Liver (tissue), 8 donors: ENCODE measurements at regions not wholly inside any gene's neighbourhood (a gene's known extent, or its start where the extent isn't known, plus 50 kb on each side); places are given as distances from the start of the nearest gene placed in this dataset.

ENCODE experiments used
- DNase-seq: peaks from one replicate; pipeline ENCODE4 v3.0.0-alpha.2; 2017; ENCODE audit warnings: low spot score
- H3K27ac ChIP-seq, 2 donors: one replicate each; pipeline ENCODE4 v1.7.0; 2013; ENCODE audit warnings: inconsistent platforms in 2 of 2, low read length in 2 of 2, control low read depth in 1 of 2, low read depth in 1 of 2, mild to moderate bottlenecking in 1 of 2
- H3K27me3 ChIP-seq, 4 donors: one replicate each; pipeline versions ENCODE4 v1.6.1 to v1.7.0; 2013; ENCODE audit warnings: low read length in 3 of 4, inconsistent platforms in 1 of 4, mild to moderate bottlenecking in 1 of 4, moderate library complexity in 1 of 4; ENCODE audit not compliant: control insufficient read depth in 4 of 4, insufficient read depth in 4 of 4
- H3K36me3 ChIP-seq, 4 donors: one replicate each; pipeline versions ENCODE4 v1.6.1 to v1.7.0; 2013; ENCODE audit warnings: low read length in 3 of 4, mild to moderate bottlenecking in 3 of 4, low read depth in 1 of 4, moderate library complexity in 1 of 4; ENCODE audit not compliant: control insufficient read depth in 4 of 4, insufficient read depth in 3 of 4
- H3K4me1 ChIP-seq, 4 donors: one replicate each; pipeline versions ENCODE4 v1.6.1 to v1.7.0; 2013; ENCODE audit warnings: low read length in 3 of 4, mild to moderate bottlenecking in 3 of 4, moderate library complexity in 1 of 4; ENCODE audit not compliant: control insufficient read depth in 4 of 4, insufficient read depth in 4 of 4
- H3K4me3 ChIP-seq, 3 donors: one replicate each; pipeline versions ENCODE4 v1.6.1 to v1.7.0; 2013; ENCODE audit warnings: low read length in 3 of 3, control low read depth in 1 of 3, low read depth in 1 of 3, mild to moderate bottlenecking in 1 of 3
- H3K9ac ChIP-seq, 2 donors: one replicate each; pipeline ENCODE4 v1.7.0; 2013; ENCODE audit warnings: low read length in 2 of 2, mild to moderate bottlenecking in 2 of 2, moderate library complexity in 2 of 2, control low read depth in 1 of 2, low read depth in 1 of 2
- H3K9me3 ChIP-seq, 4 donors: one replicate each; pipeline versions ENCODE4 v1.6.1 to v1.7.0; 2013; ENCODE audit warnings: low read length in 3 of 4; ENCODE audit not compliant: control insufficient read depth in 4 of 4
- ATF3 ChIP-seq: IDR thresholded peaks from 2 replicates; pipeline ENCODE4 v1.6.1; 2016; ENCODE audit warnings: antibody characterized with exemption
- CTCF ChIP-seq: fragments of 150-350 bp; IDR thresholded peaks from 2 replicates; pipeline ENCODE4 v1.5.1; 2017; ENCODE audit warnings: improper control_type of control experiment, low read depth, low read length; ENCODE audit not compliant: missing input control
- EGR1 ChIP-seq, 2 donors: IDR thresholded peaks; 2 replicates each; pipeline ENCODE4 v1.6.1; 2016 to 2018; ENCODE audit warnings: antibody characterized with exemption in 2 of 2, low read depth in 2 of 2
- FOXA1 ChIP-seq: IDR thresholded peaks from 2 replicates; pipeline ENCODE4 v1.6.1; 2016; ENCODE audit warnings: antibody characterized with exemption
- FOXA2 ChIP-seq: IDR thresholded peaks from 2 replicates; pipeline ENCODE4 v1.6.1; 2016; ENCODE audit warnings: antibody characterized with exemption
- GABPA ChIP-seq, 2 donors: IDR thresholded peaks in 1 of 2; conservative IDR thresholded peaks in 1 of 2; 2 replicates each; pipeline ENCODE4 v1.6.1; 2016; ENCODE audit warnings: antibody characterized with exemption in 2 of 2, mild to moderate bottlenecking in 1 of 2, moderate library complexity in 1 of 2
- HNF4A ChIP-seq, 2 donors: conservative IDR thresholded peaks; 2 replicates each; pipeline ENCODE4 v1.6.1; 2016; ENCODE audit warnings: antibody characterized with exemption in 2 of 2, mild to moderate bottlenecking in 2 of 2
- HNF4G ChIP-seq: IDR thresholded peaks from 2 replicates; pipeline ENCODE4 v1.6.1; 2016; ENCODE audit warnings: antibody characterized with exemption
- JUND ChIP-seq, 2 donors: IDR thresholded peaks; 2 replicates each; pipeline ENCODE4 v1.6.1; 2016; ENCODE audit warnings: antibody characterized with exemption in 2 of 2
- MAX ChIP-seq: IDR thresholded peaks from 2 replicates; pipeline ENCODE4 v1.6.1; 2016; ENCODE audit warnings: antibody characterized with exemption
- NR2F2 ChIP-seq: IDR thresholded peaks from 2 replicates; pipeline ENCODE4 v1.6.1; 2016; ENCODE audit warnings: antibody characterized with exemption
- RAD21 ChIP-seq, 2 donors: IDR thresholded peaks; 2 replicates each; pipeline ENCODE4 v1.6.1; 2016; ENCODE audit warnings: antibody characterized with exemption in 2 of 2, mild to moderate bottlenecking in 2 of 2
- REST ChIP-seq: IDR thresholded peaks from 2 replicates; pipeline ENCODE4 v1.6.1; 2016; ENCODE audit warnings: antibody characterized with exemption, mild to moderate bottlenecking
- RXRA ChIP-seq, 2 donors: IDR thresholded peaks; 2 replicates each; pipeline ENCODE4 v1.6.1; 2017 to 2018; ENCODE audit warnings: antibody characterized with exemption in 2 of 2, mild to moderate bottlenecking in 1 of 2
- SP1 ChIP-seq: IDR thresholded peaks from 2 replicates; pipeline ENCODE4 v1.6.1; 2018; ENCODE audit warnings: antibody characterized with exemption, mild to moderate bottlenecking
- TAF1 ChIP-seq: conservative IDR thresholded peaks from 2 replicates; pipeline ENCODE4 v1.6.1; 2016; ENCODE audit warnings: antibody characterized with exemption, mild to moderate bottlenecking
- YY1 ChIP-seq: IDR thresholded peaks from 2 replicates; pipeline ENCODE4 v1.6.1; 2016; ENCODE audit warnings: antibody characterized with exemption, mild to moderate bottlenecking
- ZBTB33 ChIP-seq: IDR thresholded peaks from 2 replicates; pipeline ENCODE4 v1.6.1; 2016; ENCODE audit warnings: antibody characterized with exemption
- WGBS: extraction: QIAGEN DNeasy Blood & Tissue Kit; methylation state at CpG from one replicate; pipeline ENCODE4 v1.1.7; 2013; 5-methylcytosine and 5-hydroxymethylcytosine counted together
- donor health status: healthy.
- donor health status: healthy.
- donor health status: healthy.
- donor health status: healthy.
- donor health status: healthy.

- no peak overlapping the region for H3K9ac ChIP-seq
- H3K27me3 ChIP-seq: no peaks in the 10 kb centered on the region
- no peak overlapping the region for H3K4me3 ChIP-seq
- WGBS: 73% methylated on average over 7 of the region's 7 CpGs
- no peak overlapping the region for H3K27ac ChIP-seq
- DNase-seq: no peak
- no peaks in the 10 kb centered on the region for H3K9me3 ChIP-seq
- TF ChIP-seq FOXA1 (no peak), REST (no peak), GABPA (IDR thresholded peaks at IDR 0.05 in 1 of 2, conservative IDR thresholded peaks at IDR 0.05 in 1 of 2) (no peak), TAF1 (no peak), JUND (IDR thresholded peaks at IDR 0.05) (no peak), NR2F2 (no peak), EGR1 (IDR thresholded peaks at IDR 0.05; ENCODE audit: low read depth in 2 of 2) (no peak), HNF4A (conservative IDR thresholded peaks at IDR 0.05) (no peak), ATF3 (no peak), ZBTB33 (no peak), RAD21 (IDR thresholded peaks at IDR 0.05) (no peak)
- no peaks in the 10 kb centered on the region for H3K36me3 ChIP-seq
- H3K4me1 ChIP-seq: no peaks in the 10 kb centered on the region
These were observed 491.8 kb downstream of the ANXA1 start for GRCh38 chr9:73643379-73644013.

GRCh38 chr9:73647560-73647959 is 495.9 kb downstream of the ANXA1 start:
- Histone ChIP-seq H3K9ac (no peak overlapping the region), H3K27ac (no peak overlapping the region), H3K27me3 (no peaks in the 10 kb centered on the region), H3K4me3 (no peak overlapping the region), H3K4me1 (no peaks in the 10 kb centered on the region), H3K9me3 (no peaks in the 10 kb centered on the region), H3K36me3 (no peaks in the 10 kb centered on the region)
- WGBS: 93% methylated on average over 13 of the region's 13 CpGs
- DNase-seq: no peak
- TF ChIP-seq RXRA (IDR thresholded peaks at IDR 0.05) (no peak), TAF1 (no peak), FOXA2 (no peak), RAD21 (IDR thresholded peaks at IDR 0.05) (no peak), MAX (no peak), HNF4A (conservative IDR thresholded peaks at IDR 0.05) (no peak), YY1 (no peak), SP1 (no peak), HNF4G (no peak), EGR1 (IDR thresholded peaks at IDR 0.05; ENCODE audit: low read depth in 2 of 2) (no peak), ZBTB33 (no peak), FOXA1 (no peak), CTCF (no peak), ATF3 (no peak), NR2F2 (no peak), GABPA (IDR thresholded peaks at IDR 0.05 in 1 of 2, conservative IDR thresholded peaks at IDR 0.05 in 1 of 2) (no peak)
